Activated naive CD4-positive, alpha-beta T cell treated with anti-CD3 and anti-CD28 coated beads, Interleukin-2, amount 50 U/mL, for 24 hours (primary cell): ENCODE measurements at regions not wholly inside any gene's neighbourhood (a gene's known extent, or its start where the extent isn't known, plus 50 kb on each side); places are given as distances from the start of the nearest gene placed in this dataset.

Experiments
- H3K27ac Mint-ChIP-seq: one replicate; pipeline ENCODE4 v1.8.0; 2021; ENCODE audit warnings: mild to moderate bottlenecking, mixed read lengths
- H3K27me3 Mint-ChIP-seq: one replicate; pipeline ENCODE4 v1.8.0; 2021; ENCODE audit warnings: mixed read lengths
- H3K36me3 Mint-ChIP-seq: one replicate; pipeline ENCODE4 v1.8.0; 2021; ENCODE audit warnings: mixed read lengths
- H3K4me1 Mint-ChIP-seq: one replicate; pipeline ENCODE4 v1.8.0; 2021; ENCODE audit warnings: mixed read lengths
- H3K4me3 Mint-ChIP-seq: one replicate; pipeline ENCODE4 v1.8.0; 2021; ENCODE audit warnings: mild to moderate bottlenecking, mixed read lengths
- H3K9me3 Mint-ChIP-seq: one replicate; pipeline ENCODE4 v1.8.0; 2021; ENCODE audit warnings: mixed read lengths

DNA sequence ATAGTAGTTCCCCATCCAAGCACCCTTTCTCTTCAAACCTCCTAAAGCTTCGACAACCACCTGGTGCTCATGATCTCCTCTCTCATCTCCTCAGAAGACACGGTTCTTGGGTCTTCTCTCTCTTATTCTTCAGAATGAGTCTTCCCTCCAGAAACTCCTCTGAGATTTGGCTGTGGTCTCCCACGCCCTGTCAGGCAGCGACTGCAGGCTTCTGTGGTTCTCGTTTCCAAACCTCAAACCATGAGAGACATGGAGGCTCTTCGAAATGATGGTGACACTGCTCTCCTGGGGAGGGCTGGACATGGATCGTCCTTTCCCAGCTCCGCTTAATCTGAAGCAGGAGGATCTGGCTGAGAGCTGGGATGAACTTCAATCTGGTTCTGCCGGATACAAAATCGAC lies 78.6 kb upstream of the PITRM1 start:
- no peaks in the 10 kb centered on the region for H3K4me1 Mint-ChIP-seq
- H3K9me3 Mint-ChIP-seq: no peaks in the 10 kb centered on the region
- no peak overlapping the region for H3K4me3 Mint-ChIP-seq
- no peak overlapping the region for H3K27ac Mint-ChIP-seq
- H3K27me3 Mint-ChIP-seq: peaks cover 9% of the 10 kb centered on the region
- no peaks in the 10 kb centered on the region for H3K36me3 Mint-ChIP-seq

DNA sequence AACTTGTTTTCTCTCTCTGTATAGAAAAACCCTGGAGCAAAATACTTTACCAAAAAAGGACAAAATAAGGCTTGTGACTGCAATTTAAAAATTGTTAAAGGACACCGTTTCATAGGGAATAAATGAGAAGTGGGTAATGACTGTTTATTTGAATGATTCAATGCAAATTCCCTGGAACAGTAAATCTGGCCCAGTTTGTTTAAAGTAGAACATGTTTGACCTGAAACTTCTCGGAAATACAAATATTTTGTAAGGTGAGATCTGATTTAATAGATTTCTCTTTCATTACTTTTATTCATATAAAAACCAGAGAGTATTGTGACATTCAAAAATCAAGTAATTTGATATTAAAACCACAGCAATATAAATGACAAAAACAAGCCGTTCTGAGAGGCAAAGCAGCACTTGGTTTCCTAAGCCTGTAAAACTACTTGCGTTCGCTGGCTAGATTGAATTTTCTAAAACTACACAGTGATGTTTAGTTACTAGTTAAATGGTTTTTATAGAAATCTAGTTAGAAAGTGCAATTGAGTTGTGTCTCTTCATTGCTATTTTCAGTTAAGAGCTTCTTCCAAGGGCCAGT lies 76.8 kb upstream of the PITRM1 start:
- Mint-ChIP-seq H3K27me3 (peaks cover 9% of the 10 kb centered on the region), H3K9me3 (no peaks in the 10 kb centered on the region), H3K4me3 (no peak overlapping the region), H3K27ac (no peak overlapping the region), H3K36me3 (no peaks in the 10 kb centered on the region), H3K4me1 (no peaks in the 10 kb centered on the region)

DNA sequence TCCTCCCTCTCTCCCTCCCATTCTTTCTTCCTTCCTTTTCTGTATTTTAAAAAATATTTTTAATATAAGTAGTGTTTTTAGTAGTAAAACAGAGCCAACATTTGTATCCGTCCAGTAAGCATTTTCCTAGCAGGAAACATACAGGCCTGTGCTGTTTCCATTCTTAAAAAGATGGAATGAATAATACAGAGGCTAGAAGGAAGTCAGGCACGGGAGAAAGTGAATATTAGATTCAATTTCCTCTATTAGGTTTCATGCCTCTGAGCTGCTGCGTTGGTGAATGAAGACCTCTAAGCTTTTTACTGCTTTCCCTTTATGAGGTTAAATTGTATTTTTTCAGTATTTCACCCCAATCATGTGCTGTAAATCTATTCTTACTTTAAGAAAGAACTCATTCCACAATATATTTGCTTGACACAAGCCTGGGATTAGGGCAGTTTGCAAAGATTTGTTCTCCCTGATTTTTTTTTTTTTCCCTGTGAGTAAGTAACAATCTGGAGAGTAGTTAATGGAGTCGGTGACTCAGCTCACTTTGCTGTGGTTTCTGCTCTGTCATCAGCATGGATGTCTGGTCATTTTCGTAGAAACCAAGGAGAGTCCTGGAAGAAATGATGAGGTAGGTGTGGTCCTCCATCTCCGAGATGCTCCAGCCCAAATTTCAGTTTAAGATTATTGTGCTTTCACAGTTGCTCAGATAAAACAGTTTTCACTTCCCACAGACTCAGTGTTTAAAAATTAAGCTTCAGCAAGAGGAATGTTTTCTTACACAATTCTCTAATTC lies 76.1 kb upstream of the PITRM1 start:
- Mint-ChIP-seq H3K27ac (peak overlapping the region; percentile 41), H3K36me3 (no peaks in the 10 kb centered on the region), H3K4me3 (no peak overlapping the region), H3K4me1 (no peaks in the 10 kb centered on the region), H3K27me3 (peaks cover 9% of the 10 kb centered on the region), H3K9me3 (no peaks in the 10 kb centered on the region)

DNA sequence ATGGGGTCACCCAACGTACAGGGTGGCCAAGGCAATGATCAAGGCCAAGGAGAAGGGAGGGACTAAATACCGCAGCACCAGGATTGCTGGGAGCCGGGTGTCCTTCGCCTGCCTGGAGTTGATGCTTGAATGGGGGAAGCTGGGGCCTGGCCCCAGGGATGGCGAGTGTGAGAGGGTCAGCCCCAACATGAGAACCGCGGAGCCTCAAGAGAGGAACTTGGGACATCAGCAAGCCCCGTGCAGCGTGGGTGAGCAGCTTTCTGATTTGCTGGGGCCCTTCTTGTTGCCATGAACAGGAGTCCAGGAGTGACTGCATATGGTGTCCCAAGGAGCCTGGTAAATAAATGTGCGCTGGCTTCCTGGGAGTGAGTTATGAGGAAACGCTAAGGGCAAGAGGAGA lies 72.8 kb upstream of the PITRM1 start:
- peaks cover 2% of the 10 kb centered on the region for H3K27me3 Mint-ChIP-seq
- H3K36me3 Mint-ChIP-seq: no peaks in the 10 kb centered on the region
- no peaks in the 10 kb centered on the region for H3K4me1 Mint-ChIP-seq
- H3K4me3 Mint-ChIP-seq: no peak overlapping the region
- H3K9me3 Mint-ChIP-seq: no peaks in the 10 kb centered on the region
- H3K27ac Mint-ChIP-seq: no peak overlapping the region

DNA sequence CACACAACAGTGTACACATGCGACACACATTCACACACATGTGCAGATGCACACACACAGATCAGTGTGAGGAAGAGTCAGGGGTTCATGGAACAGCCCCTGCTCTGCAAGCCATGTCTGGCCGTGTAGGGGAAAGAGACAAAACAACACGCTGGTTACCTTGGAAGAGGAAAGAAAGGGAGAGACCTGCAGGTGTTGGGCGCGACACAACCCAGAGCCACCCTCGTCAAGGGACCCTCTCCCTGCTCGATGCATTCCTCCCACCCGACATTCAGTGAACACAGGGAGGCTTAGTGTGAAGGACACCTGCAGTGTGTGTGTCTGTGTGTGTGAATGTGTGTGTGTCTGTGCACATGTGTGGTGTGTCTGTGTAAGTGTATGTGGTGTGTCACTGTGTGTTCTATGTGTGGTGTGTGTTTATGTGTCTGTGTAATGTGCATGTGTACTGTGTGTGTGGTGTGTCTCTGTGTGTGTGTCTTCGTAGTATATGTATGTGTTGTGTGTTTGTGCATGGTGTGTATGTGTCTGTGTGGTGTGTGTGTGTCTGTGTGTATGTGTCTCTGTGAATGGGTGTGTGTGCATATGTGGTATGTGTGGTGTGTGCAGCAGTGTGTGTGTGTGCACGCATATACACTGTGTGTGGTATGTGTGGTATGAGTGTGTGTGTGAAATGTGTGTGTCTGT lies 69.5 kb upstream of the PITRM1 start:
- no peaks in the 10 kb centered on the region for H3K9me3 Mint-ChIP-seq
- H3K4me1 Mint-ChIP-seq: no peaks in the 10 kb centered on the region
- H3K27me3 Mint-ChIP-seq: peaks cover 7% of the 10 kb centered on the region
- no peaks in the 10 kb centered on the region for H3K36me3 Mint-ChIP-seq
- no peak overlapping the region for H3K27ac Mint-ChIP-seq
- H3K4me3 Mint-ChIP-seq: no peak overlapping the region

DNA sequence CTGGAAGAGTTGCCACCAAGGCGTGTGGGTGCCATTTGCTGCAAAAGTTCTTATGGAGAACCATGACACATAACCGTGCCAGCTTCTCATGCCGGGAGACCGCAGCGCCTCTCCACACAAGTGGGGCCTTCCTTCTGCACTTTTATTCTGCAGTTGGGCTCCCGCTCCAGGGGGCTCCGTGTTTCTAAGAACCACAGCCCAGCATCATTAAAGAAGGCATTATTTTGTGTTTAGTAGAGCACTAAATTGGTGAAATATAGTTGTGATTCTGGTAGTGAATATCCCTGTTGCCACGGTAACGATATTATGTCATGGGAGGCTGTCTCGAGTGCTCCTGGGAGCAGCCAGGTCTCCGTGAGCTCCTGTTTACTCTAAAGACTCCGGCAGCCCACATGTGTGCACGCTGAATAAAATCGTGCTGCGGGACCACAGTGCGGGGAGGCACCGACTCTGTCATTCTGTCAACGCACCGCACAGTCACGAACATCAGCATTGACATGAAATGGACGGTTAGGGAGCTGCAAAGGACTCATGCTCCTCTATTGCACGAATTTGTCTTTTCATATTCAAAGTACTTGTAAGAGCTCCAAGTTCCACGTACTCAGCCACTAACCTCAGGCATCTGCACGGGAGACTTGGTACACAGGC lies 68.8 kb upstream of the PITRM1 start:
- H3K4me3 Mint-ChIP-seq: no peak overlapping the region
- H3K4me1 Mint-ChIP-seq: no peaks in the 10 kb centered on the region
- H3K27ac Mint-ChIP-seq: no peak overlapping the region
- H3K36me3 Mint-ChIP-seq: no peaks in the 10 kb centered on the region
- H3K27me3 Mint-ChIP-seq: peaks cover 7% of the 10 kb centered on the region
- no peaks in the 10 kb centered on the region for H3K9me3 Mint-ChIP-seq

DNA sequence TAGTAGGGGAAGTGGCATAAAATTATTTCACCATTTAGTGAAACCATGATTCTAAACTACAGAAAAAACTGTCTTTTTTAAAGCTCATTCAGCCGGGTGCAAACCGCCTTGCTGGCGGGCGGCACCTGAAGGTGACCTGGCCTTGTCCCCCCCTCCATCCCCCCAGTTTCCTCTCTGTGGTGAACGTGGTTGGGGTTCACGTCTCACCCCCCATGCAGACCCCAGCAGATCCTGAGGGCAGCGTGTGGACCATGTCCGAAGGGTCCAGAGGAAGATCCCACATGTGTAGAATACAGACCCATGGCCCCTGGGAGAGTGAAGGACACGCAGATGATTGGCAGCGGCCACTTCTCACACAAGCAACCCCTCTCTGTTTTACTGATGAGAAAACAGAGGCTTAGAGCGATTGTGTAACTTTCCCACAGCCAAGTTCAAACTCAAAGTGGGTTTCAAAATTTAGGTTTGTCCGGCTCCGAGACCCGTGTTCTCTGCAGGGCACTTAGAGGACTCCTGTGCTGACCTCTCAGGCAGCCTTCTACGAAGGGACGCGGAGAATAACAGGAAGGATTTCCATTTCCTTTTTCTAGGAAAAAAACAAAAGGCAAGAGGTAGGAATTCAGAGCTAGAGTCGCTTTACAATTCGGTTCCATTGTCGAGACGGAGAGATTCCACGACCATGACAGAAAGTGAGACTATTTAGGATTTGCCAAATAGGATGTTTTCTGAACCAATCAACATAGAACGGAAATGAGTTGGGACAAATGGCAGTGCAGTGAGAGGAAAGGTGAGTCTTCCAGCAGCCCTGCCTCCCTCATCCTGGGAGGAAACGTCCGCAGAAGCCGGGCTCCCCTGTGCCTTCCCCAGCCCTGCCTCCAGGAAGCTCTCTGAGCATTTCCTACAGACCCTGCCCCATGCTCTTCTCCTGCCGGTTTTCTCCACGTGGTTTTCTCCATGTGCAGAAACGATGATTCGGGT lies 67.6 kb upstream of the PITRM1 start:
- peaks cover 7% of the 10 kb centered on the region for H3K27me3 Mint-ChIP-seq
- H3K27ac Mint-ChIP-seq: no peak overlapping the region
- H3K36me3 Mint-ChIP-seq: no peaks in the 10 kb centered on the region
- no peaks in the 10 kb centered on the region for H3K4me1 Mint-ChIP-seq
- no peak overlapping the region for H3K4me3 Mint-ChIP-seq
- no peaks in the 10 kb centered on the region for H3K9me3 Mint-ChIP-seq

DNA sequence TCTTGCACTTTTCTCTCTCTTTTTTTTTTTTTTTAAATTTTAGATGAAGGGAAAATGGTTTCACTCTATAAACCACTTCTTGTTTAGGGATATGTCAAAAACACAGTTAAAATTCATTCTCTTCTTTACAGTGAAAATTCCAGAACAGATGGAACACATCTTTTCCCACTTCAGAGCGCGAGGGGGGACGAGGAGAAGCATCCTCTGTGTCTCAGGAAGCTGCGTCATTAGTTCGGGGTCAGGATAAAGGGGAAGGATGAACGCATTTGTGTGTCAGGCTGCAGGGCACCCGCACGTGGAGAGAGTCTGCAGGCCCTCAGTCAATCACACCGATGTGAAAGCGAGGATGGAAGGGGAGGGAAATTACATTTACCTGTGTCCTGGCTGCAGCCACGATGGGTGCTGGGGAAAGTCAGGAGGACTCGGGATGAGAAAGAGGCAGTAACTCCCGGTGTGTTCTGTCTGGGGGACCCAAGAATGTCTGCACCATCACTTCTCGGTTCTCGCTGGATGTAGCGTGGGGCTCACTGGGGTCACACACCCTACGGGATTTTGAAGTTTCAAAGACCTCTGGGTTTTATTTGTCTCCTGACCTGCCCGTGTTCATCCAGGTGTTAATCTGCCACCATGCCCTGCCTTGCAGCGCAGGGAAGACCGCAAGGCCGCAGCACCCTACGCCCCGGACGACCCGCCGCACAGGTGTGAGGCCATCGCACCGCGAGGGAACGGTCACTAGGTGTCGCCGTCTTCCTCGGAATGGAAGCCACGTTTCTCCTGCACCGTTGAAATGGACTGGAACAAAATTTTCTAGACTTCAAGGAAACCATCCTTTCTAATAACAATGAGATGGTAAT lies 66.7 kb upstream of the PITRM1 start:
- Mint-ChIP-seq H3K9me3 (no peaks in the 10 kb centered on the region), H3K27ac (no peak overlapping the region), H3K4me3 (no peak overlapping the region), H3K36me3 (no peaks in the 10 kb centered on the region), H3K4me1 (no peaks in the 10 kb centered on the region), H3K27me3 (peaks cover 7% of the 10 kb centered on the region)

DNA sequence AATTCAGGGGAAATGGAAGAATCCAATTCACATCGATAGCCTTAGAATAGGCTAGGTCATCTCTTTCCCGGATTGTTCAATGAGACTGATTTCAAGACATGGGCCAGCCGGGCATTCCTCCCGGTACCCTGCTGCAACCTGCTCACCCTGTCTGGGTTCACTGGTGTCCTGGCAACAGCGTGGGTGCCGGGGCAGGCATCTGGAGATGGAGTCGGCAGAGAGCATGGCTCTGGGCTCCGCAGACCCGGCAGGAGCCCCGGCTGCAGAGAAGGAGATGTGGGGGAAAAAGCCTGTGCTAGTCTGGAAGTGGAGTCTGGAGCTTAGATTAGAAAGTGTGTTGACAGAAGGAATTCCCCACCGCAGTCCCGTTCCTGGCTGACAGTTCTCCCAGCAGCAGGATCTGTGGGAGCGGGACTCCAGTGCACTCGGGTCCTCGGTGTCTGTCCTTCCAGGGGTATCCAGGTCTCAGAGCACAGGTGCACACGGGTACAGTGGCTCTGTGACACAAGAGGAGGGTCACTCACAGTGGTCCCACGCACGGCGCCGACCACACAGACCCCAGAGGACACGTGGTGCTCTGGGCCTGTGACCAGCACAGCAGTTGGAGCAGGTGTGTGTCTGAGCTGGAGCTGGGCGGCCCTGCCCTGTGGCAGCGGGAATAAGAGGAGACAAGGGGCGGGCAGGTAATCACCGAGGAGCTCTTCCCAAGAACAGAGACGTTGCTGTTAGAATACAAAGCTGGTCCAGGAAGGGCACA lies 65.7 kb upstream of the PITRM1 start:
- Mint-ChIP-seq H3K27ac (peak overlapping the region; percentile 13), H3K9me3 (no peaks in the 10 kb centered on the region), H3K27me3 (peaks cover 7% of the 10 kb centered on the region), H3K4me1 (no peaks in the 10 kb centered on the region), H3K36me3 (no peaks in the 10 kb centered on the region), H3K4me3 (no peak overlapping the region)

DNA sequence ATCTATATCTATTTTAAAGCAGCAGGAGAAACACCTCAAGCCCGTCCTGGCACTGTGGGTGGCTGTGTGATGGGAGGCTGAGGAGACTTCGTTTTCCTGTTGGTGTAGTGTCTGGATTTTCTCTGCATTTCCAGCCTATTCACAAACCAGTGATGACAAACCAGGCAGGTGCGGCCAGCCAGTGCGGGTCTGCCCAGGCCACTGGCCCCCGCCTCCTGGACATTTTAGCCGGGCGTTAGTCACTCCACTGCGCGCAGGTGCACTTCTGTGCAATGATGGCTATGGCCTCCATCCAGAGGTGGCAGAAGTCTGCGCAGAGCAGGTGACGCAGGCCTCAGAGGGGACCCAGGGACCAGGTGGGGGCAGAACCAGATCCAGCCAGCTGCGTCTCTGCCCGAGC lies 64.9 kb upstream of the PITRM1 start:
- no peaks in the 10 kb centered on the region for H3K4me1 Mint-ChIP-seq
- H3K27ac Mint-ChIP-seq: peak overlapping the region; percentile 13
- no peaks in the 10 kb centered on the region for H3K36me3 Mint-ChIP-seq
- no peaks in the 10 kb centered on the region for H3K9me3 Mint-ChIP-seq
- H3K27me3 Mint-ChIP-seq: peaks cover 7% of the 10 kb centered on the region
- H3K4me3 Mint-ChIP-seq: no peak overlapping the region

DNA sequence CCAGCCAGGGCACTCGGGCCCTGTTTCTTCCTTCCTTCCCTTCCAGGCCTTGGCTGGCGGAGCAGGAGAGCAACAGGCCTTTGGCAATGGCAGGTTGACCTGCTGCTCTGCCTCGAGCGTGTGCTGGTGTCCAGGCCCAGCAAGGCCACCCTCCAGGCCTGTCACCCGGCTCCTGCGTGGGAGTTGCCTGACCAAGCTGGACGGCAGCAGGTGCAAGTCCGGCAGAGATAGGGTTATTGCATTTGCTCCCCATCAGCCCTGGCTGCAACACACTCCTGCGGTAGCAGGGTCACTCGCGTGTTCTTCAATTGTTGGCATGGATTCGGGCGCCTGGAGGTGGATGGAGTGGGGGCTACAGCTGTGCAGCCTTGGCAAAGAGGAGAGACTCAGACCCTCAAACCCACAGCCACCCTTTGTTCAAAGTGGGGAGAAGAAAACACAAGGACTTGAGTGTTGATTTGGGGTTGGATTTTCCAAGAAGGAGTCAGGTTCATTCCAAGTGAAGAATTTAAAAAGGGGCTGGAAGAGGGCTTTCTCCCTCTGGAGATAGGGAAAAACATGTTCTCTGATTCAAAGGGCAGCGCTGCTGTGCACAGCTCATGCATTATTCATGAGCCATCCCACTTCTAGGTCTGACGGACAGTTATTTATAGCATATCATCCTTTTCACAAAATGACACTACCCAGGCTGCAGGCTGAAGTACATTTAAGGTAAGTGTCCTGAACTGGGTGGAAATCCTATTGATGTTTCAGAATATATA lies 64.2 kb upstream of the PITRM1 start:
- H3K36me3 Mint-ChIP-seq: no peaks in the 10 kb centered on the region
- peak overlapping the region; percentile 30 for H3K27ac Mint-ChIP-seq
- H3K9me3 Mint-ChIP-seq: no peaks in the 10 kb centered on the region
- no peak overlapping the region for H3K4me3 Mint-ChIP-seq
- peaks cover 7% of the 10 kb centered on the region for H3K27me3 Mint-ChIP-seq
- no peaks in the 10 kb centered on the region for H3K4me1 Mint-ChIP-seq

DNA sequence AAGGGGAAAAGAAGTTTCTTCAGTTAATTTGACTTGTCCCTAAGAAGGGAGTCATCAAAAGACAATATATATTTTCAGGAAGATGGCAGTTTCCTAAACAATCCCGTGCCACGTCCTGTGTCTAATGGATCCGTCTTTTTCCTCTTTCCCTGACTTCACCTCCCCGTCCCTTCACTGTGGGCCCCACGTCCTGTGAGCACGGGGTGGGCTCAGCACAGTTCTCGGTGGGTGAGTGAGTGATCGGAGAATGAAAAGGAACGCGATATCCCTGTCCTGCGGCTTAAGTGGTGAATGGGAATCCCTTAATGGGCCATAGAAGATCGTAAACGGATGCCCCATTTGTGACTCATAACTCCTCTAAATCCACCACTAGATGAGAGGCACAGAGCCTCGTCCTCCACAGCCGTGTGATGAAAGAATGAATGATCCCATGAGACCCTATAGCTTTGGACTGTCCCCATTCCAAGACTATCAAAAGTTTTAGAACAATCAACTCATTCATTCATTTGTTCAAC lies 63.5 kb upstream of the PITRM1 start:
- Mint-ChIP-seq H3K4me3 (no peak overlapping the region), H3K27me3 (peaks cover 7% of the 10 kb centered on the region), H3K36me3 (no peaks in the 10 kb centered on the region), H3K4me1 (no peaks in the 10 kb centered on the region), H3K27ac (no peak overlapping the region), H3K9me3 (no peaks in the 10 kb centered on the region)

DNA sequence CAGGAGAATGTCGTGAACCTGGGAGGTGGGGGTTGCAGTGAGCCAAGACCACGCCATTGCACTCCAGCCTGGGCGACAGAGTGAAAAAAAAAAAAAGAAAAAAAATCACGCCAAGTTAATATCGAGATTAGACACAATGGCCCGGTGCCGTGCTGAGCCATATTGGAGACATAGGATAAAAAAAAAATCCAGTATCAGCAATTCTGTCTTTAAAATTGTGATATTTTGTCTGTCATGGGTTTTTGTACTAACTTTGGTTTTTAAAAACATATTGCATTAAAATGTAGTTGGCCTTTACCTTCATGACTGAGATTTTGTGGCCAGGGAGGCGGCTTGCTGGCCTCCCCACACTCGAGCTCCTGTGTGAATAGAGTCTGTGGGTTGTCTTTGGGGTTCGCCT lies 62.8 kb upstream of the PITRM1 start:
- no peak overlapping the region for H3K4me3 Mint-ChIP-seq
- no peaks in the 10 kb centered on the region for H3K4me1 Mint-ChIP-seq
- H3K27ac Mint-ChIP-seq: no peak overlapping the region
- no peaks in the 10 kb centered on the region for H3K9me3 Mint-ChIP-seq
- peaks cover 6% of the 10 kb centered on the region for H3K27me3 Mint-ChIP-seq
- no peaks in the 10 kb centered on the region for H3K36me3 Mint-ChIP-seq
